Spleen (tissue), 11 donors: ENCODE measurements at regions not wholly inside any gene's neighbourhood (a gene's known extent, or its start where the extent isn't known, plus 50 kb on each side); places are given as distances from the start of the nearest gene placed in this dataset.

Experiments
- DNase-seq: peaks from one replicate; pipeline ENCODE4 v3.0.0-alpha.2; 2020
- H3K27ac ChIP-seq, 8 donors: fragments of 200-600 bp; sonication (generic) in 7 of 8; 1 replicate in 4 of 8; 2 replicates in 4 of 8; pipeline versions ENCODE4 v1.5.0 to v1.8.0; 2016 to 2021; ENCODE audit warnings: inconsistent platforms in 4 of 8, mild to moderate bottlenecking in 4 of 8, moderate library complexity in 1 of 8
- H3K27me3 ChIP-seq, 7 donors: fragments of 200-600 bp; sonication (generic) in 6 of 7; replicated peaks in 1 of 7; 1 replicate in 4 of 7; 2 replicates in 3 of 7; pipeline versions ENCODE4 v1.5.0 to v1.8.0; 2016 to 2021; ENCODE audit warnings: inconsistent platforms in 3 of 7, mild to moderate bottlenecking in 1 of 7
- H3K36me3 ChIP-seq, 6 donors: fragments of 200-600 bp; sonication (generic) in 5 of 6; 1 replicate in 4 of 6; 2 replicates in 2 of 6; pipeline versions ENCODE4 v1.5.0 to v1.8.0; 2016 to 2021; ENCODE audit warnings: inconsistent platforms in 2 of 6
- H3K4me1 ChIP-seq, 6 donors: fragments of 200-600 bp; sonication (generic) in 5 of 6; 1 replicate in 3 of 6; 2 replicates in 3 of 6; pipeline versions ENCODE4 v1.5.0 to v1.8.0; 2016 to 2021; ENCODE audit warnings: inconsistent platforms in 3 of 6
- H3K4me3 ChIP-seq, 8 donors: fragments of 200-600 bp; sonication (generic) in 7 of 8; 1 replicate in 4 of 8; 2 replicates in 4 of 8; pipeline versions ENCODE4 v1.5.0 to v1.8.0; 2016 to 2021; ENCODE audit warnings: inconsistent platforms in 4 of 8, mild to moderate bottlenecking in 4 of 8, moderate library complexity in 2 of 8
- H3K9me3 ChIP-seq, 8 donors: fragments of 200-600 bp; sonication (generic) in 7 of 8; 1 replicate in 4 of 8; 2 replicates in 4 of 8; pipeline versions ENCODE4 v1.5.0 to v1.8.0; 2016 to 2021; ENCODE audit warnings: inconsistent platforms in 4 of 8
- POLR2A ChIP-seq, 3 donors: fragments of 450-650 bp; IDR thresholded peaks; one replicate each; pipeline ENCODE4 v1.5.1; 2017; ENCODE audit warnings: antibody characterized with exemption in 3 of 3, mild to moderate bottlenecking in 1 of 3
- POLR2AphosphoS5 ChIP-seq, 3 donors: sonication (generic); formaldehyde crosslinking; IDR thresholded peaks; one replicate each; pipeline ENCODE4 v1.5.1; 2017; ENCODE audit warnings: antibody characterized with exemption in 3 of 3
- WGBS, 5 donors: extraction: QIAGEN DNeasy Blood & Tissue Kit in 3 of 5; methylation state at CpG; one replicate each; pipeline versions ENCODE4 v1.1.5 to v1.1.7; 2013 to 2018; 5-methylcytosine and 5-hydroxymethylcytosine counted together
- intact Hi-C: fragments of 100-400 bp; cut with DNase I; formaldehyde crosslinking; loops from one replicate; pipeline ENCODE4 v1.15.0; 2023; ENCODE audit warnings: low total_unique reads
- TF ChIP-seq, protein P1 (sequence below), 11 experiments: fragments of 200-600 bp in 7 of 11; fragments of 450-650 bp in 4 of 11; sonication (generic) in 4 of 11; IDR thresholded peaks in 8 of 11; conservative IDR thresholded peaks in 3 of 11; 1 replicate in 7 of 11; 2 replicates in 4 of 11; pipeline versions ENCODE4 v1.4.0 to v1.8.0; 2016 to 2021; ENCODE audit warnings: antibody characterized with exemption in 11 of 11, inconsistent platforms in 4 of 11, mild to moderate bottlenecking in 1 of 11
- donor health status: healthy with polysubstance abuse.
- donor health status: DM: no; HTN: no; CAD: no; lungs with moderate emphysema.
- donor health status: DM: no; HTN: no; CAD: no.
- donor health status: Bipolar disorder and iron deficiency.
- donor health status: healthy.
- donor health status: DM: no; HTN: no; CAD: no.
- donor health status: DM: yes; HTN: yes; CAD: no.

DNA sequence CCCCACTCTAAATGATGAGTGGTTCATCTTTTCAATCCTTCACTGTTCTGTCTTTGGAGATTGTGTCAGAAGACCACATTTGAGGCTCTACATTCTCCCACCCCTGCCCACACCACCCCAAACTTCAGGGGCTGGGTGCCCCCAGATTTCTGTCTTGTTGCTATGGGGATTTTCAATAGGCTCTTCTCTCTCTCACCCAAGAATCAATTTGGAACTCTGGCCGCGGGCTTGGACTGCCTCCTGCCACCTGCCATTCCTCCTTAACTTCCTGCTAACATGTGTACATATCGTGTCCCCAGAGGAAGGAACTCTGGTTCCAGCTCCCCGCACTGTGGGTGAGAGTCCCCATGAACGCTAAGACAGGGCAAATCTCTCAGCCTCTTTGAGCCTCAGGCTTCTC, 67.4 kb upstream of the LARS2 start:
- WGBS, 5 donors: 47 to 76% (median 56%) methylated on average over 5 of the region's 5 CpGs
- Histone ChIP-seq H3K27ac (no peak overlapping the region), H3K9me3 (no peaks in the 10 kb centered on the region), H3K36me3 (no peaks in the 10 kb centered on the region), H3K4me1 (no peaks in the 10 kb centered on the region), H3K27me3 (peaks cover 0 to 8% (median 0%) of the 10 kb centered on the region in 7 donors), H3K4me3 (no peak overlapping the region)
- no peak for DNase-seq
- TF ChIP-seq, protein P1, sequence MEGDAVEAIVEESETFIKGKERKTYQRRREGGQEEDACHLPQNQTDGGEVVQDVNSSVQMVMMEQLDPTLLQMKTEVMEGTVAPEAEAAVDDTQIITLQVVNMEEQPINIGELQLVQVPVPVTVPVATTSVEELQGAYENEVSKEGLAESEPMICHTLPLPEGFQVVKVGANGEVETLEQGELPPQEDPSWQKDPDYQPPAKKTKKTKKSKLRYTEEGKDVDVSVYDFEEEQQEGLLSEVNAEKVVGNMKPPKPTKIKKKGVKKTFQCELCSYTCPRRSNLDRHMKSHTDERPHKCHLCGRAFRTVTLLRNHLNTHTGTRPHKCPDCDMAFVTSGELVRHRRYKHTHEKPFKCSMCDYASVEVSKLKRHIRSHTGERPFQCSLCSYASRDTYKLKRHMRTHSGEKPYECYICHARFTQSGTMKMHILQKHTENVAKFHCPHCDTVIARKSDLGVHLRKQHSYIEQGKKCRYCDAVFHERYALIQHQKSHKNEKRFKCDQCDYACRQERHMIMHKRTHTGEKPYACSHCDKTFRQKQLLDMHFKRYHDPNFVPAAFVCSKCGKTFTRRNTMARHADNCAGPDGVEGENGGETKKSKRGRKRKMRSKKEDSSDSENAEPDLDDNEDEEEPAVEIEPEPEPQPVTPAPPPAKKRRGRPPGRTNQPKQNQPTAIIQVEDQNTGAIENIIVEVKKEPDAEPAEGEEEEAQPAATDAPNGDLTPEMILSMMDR (IDR thresholded peaks at IDR 0.05 in 8 of 11, conservative IDR thresholded peaks at IDR 0.05 in 3 of 11): no peak
- TF ChIP-seq POLR2A (IDR thresholded peaks at IDR 0.05): no peak
- TF ChIP-seq POLR2AphosphoS5 (IDR thresholded peaks at IDR 0.05): no peak
- intact Hi-C loops: no loop called here

DNA sequence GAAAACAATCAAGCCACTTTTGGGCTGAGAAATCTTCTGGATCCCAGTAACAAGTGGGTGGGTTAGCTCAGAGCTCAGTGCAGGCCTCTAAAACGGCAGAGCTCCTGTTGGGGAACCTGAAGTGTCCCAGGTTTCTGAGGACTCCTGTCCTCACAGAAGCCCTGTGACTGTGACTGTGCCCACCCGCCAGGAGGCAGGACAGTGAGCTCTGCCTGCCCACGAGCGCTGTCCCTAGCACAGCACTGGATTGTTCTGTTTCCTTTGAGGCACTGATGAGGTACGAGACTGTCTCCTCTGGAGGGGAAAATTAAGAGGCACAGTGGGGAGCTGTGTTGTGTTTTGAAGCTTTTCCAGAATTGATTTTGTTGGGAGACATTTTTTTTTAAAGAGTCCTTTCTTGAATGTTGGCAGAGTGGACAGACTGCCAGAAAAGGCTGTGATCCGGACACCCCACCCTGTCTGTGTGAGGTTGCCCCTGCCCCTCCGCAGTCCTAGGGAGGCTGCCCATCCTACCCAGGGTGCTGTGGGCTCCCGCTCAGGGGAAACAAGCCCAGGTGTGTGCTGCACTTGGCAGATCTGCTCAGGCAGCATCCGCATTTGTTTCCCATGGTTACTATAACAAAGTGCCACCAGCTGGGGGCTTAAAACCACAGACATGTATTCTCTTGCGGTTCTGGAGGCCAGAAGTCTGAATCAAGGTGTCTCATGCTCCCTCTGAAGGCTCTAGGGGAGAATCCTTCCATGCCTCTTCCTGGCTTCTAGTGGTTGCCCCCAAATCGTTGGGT, 66.6 kb upstream of the LARS2 start:
- Histone ChIP-seq H3K36me3 (no peaks in the 10 kb centered on the region), H3K27me3 (peaks cover 0 to 8% (median 0%) of the 10 kb centered on the region in 7 donors), H3K4me1 (no peaks in the 10 kb centered on the region), H3K4me3 (no peak overlapping the region), H3K27ac (no peak overlapping the region), H3K9me3 (no peaks in the 10 kb centered on the region)
- intact Hi-C loops: no loop called here
- no peak for DNase-seq
- TF ChIP-seq POLR2A (IDR thresholded peaks at IDR 0.05): no peak
- TF ChIP-seq, protein P1 (IDR thresholded peaks at IDR 0.05 in 8 of 11, conservative IDR thresholded peaks at IDR 0.05 in 3 of 11): no peak
- WGBS, 5 donors: 62 to 74% (median 65%) methylated on average over 10 to 11 of the region's 11 CpGs

- Histone ChIP-seq H3K4me1 (no peaks in the 10 kb centered on the region), H3K4me3 (no peak overlapping the region), H3K36me3 (no peaks in the 10 kb centered on the region), H3K27me3 (peaks cover 0 to 8% (median 0%) of the 10 kb centered on the region in 7 donors), H3K9me3 (no peaks in the 10 kb centered on the region), H3K27ac (no peak overlapping the region)
- DNase-seq: no peak
- intact Hi-C loops: no loop called here
- 80 to 89% (median 86%) methylated on average over 4 of the region's 4 CpGs for WGBS, 5 donors
- TF ChIP-seq, protein P1 (IDR thresholded peaks at IDR 0.05 in 8 of 11, conservative IDR thresholded peaks at IDR 0.05 in 3 of 11): no peak
- TF ChIP-seq POLR2A (IDR thresholded peaks at IDR 0.05) (no peak), POLR2AphosphoS5 (IDR thresholded peaks at IDR 0.05) (no peak)
These were observed 65.8 kb upstream of the LARS2 start for GRCh38 chr3:45322616-45323015.

DNA sequence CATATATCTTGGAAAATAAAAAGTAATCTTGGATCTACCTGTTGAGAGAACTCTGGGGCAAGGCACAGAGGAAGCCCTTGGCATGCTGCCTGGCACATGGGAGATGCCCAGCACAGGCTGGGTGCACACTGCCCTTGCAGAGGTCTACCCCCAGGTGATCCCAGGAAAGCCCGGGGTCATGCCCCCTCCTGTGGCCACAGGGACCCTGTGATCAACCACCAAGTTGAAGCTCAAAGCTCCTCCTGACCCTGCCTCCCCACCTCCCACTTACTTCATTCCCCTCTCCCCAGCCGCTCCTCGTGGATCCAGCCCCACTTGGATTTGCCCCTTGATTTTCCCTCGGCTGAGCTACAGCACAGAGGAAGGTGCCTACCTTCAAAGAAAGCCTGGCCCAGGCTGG, 62.7 kb upstream of the LARS2 start:
- WGBS, 5 donors: 79 to 94% (median 89%) methylated on average over 4 of the region's 4 CpGs
- intact Hi-C loops: no loop called here
- Histone ChIP-seq H3K36me3 (no peaks in the 10 kb centered on the region), H3K9me3 (no peaks in the 10 kb centered on the region), H3K4me3 (no peak overlapping the region), H3K27me3 (peaks cover 0 to 19% (median 0%) of the 10 kb centered on the region in 7 donors), H3K4me1 (no peaks in the 10 kb centered on the region), H3K27ac (no peak overlapping the region)
- TF ChIP-seq POLR2AphosphoS5 (IDR thresholded peaks at IDR 0.05): no peak
- TF ChIP-seq, protein P1 (IDR thresholded peaks at IDR 0.05 in 8 of 11, conservative IDR thresholded peaks at IDR 0.05 in 3 of 11): no peak
- DNase-seq: no peak
